ENCODE measurements at regions not wholly inside any gene's neighbourhood (a gene's known extent, or its start where the extent isn't known, plus 50 kb on each side); places are given as distances from the start of the nearest gene placed in this dataset.

GRCh38 chr6:100309174-100309573 is 155.5 kb downstream of the SIM1 start:
- no peak for TF ChIP-seq POLR2A (IDR thresholded peaks at IDR 0.05; ENCODE audit: extremely low read depth, insufficient read length)
- TF ChIP-seq MYC (IDR thresholded peaks at IDR 0.05; ENCODE audit: low read depth, low read length), result no peak
- TF ChIP-seq CTCF (IDR thresholded peaks at IDR 0.05; ENCODE audit: low read depth, low read length), result no peak
- TF ChIP-seq MAX (IDR thresholded peaks at IDR 0.05; ENCODE audit: low read depth, low read length), result no peak
- H3K4me3 ChIP-seq (ENCODE audit: low read depth, low read length), result no peak overlapping the region
- no peak for DNase-seq (ENCODE audit: low read depth)

DNA sequence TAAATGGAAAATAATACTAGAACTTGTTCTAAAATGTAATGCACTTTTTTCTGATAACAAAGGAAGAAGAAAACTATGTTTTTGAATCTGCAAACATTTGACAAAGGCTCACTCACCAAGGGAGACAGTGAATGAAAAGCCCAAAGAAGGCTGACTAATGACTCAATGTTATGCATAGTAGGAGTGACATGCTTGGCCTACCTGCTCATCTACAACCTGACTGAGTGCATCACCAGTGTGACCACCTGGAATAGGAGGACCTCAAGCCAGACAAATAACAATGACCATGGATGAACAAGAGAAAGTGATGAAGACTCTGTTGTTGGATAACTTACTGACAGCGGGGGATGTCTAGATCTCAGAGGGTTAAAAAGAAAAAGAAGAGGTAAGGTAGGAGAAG is 157.2 kb downstream of the SIM1 start:
- TF ChIP-seq CTCF (IDR thresholded peaks at IDR 0.05; ENCODE audit: low read depth, low read length), result no peak
- no peak for TF ChIP-seq MAX (IDR thresholded peaks at IDR 0.05; ENCODE audit: low read depth, low read length)
- TF ChIP-seq MYC (IDR thresholded peaks at IDR 0.05; ENCODE audit: low read depth, low read length), result no peak
- no peak for TF ChIP-seq POLR2A (IDR thresholded peaks at IDR 0.05; ENCODE audit: extremely low read depth, insufficient read length)
- no peak for DNase-seq (ENCODE audit: low read depth)
- H3K4me3 ChIP-seq (ENCODE audit: low read depth, low read length), result no peak overlapping the region

- no peak for DNase-seq (ENCODE audit: low read depth)
- no peak for TF ChIP-seq MYC (IDR thresholded peaks at IDR 0.05; ENCODE audit: low read depth, low read length)
- TF ChIP-seq MAX (IDR thresholded peaks at IDR 0.05; ENCODE audit: low read depth, low read length), result no peak
- TF ChIP-seq CTCF (IDR thresholded peaks at IDR 0.05; ENCODE audit: low read depth, low read length), result no peak
- no peak for TF ChIP-seq POLR2A (IDR thresholded peaks at IDR 0.05; ENCODE audit: extremely low read depth, insufficient read length)
- no peak overlapping the region for H3K4me3 ChIP-seq (ENCODE audit: low read depth, low read length)
Measured at GRCh38 chr6:100305209-100305869, 159.4 kb downstream of the SIM1 start.

- peak; percentile 43 for DNase-seq (ENCODE audit: low read depth)
Measured at GRCh38 chr6:100304575-100304974, 160.1 kb downstream of the SIM1 start.

GRCh38 chr6:100301731-100302130 is 163.0 kb downstream of the SIM1 start:
- TF ChIP-seq CTCF (IDR thresholded peaks at IDR 0.05; ENCODE audit: low read depth, low read length) (no peak), POLR2A (IDR thresholded peaks at IDR 0.05; ENCODE audit: extremely low read depth, insufficient read length) (no peak), MAX (IDR thresholded peaks at IDR 0.05; ENCODE audit: low read depth, low read length) (no peak), MYC (IDR thresholded peaks at IDR 0.05; ENCODE audit: low read depth, low read length) (no peak)
- no peak for DNase-seq (ENCODE audit: low read depth)
- H3K4me3 ChIP-seq (ENCODE audit: low read depth, low read length), result no peak overlapping the region

More at GRCh38 chr6:100304575-100304974, 160.1 kb downstream of the SIM1 start:
- TF ChIP-seq POLR2A (IDR thresholded peaks at IDR 0.05; ENCODE audit: extremely low read depth, insufficient read length), result no peak
- TF ChIP-seq MYC (IDR thresholded peaks at IDR 0.05; ENCODE audit: low read depth, low read length), result no peak
- no peak for TF ChIP-seq MAX (IDR thresholded peaks at IDR 0.05; ENCODE audit: low read depth, low read length)
- TF ChIP-seq CTCF (IDR thresholded peaks at IDR 0.05; ENCODE audit: low read depth, low read length), result no peak
- no peak overlapping the region for H3K4me3 ChIP-seq (ENCODE audit: low read depth, low read length)

Data from NB4 (cell line).